ENCODE measurements at regions not wholly inside any gene's neighbourhood (a gene's known extent, or its start where the extent isn't known, plus 50 kb on each side); places are given as distances from the start of the nearest gene placed in this dataset.
A peak's percentile ranks its signal among the peaks of the same experiment; 100 is the strongest.

- TF ChIP-seq CTCF (conservative IDR thresholded peaks at IDR 0.05; ENCODE audit: low read depth in 2 of 2): no peak
- TF ChIP-seq CREB1 (CRISPR knock-in tag; IDR thresholded peaks at IDR 0.05; ENCODE audit: low read depth): no peak
Observed at GRCh38 chr3:147256739-147257138, 149.6 kb downstream of the ZIC4 start (continued).

- no peaks in the 10 kb centered on the region for H3K9me2 ChIP-seq (ENCODE audit: insufficient read depth)
- H3K79me2 ChIP-seq (replicated peaks; ENCODE audit: insufficient read depth): no peaks in the 10 kb centered on the region
- no peak overlapping the region for H3K27ac ChIP-seq (ENCODE audit: low read depth)
- DNase-seq (ENCODE audit: low spot score) (no peak), ATAC-seq (no peak)
- H3K4me1 ChIP-seq (ENCODE audit: insufficient read depth): no peaks in the 10 kb centered on the region
- H4K20me1 ChIP-seq (replicated peaks; ENCODE audit: insufficient read depth): no peaks in the 10 kb centered on the region
- Mint-ChIP-seq H3K4me1 (peaks cover 10% of the 10 kb centered on the region; the same call in 2 of the 3 replicates), H3K4me3 (no peak overlapping the region), H3K27ac (0 out of 2 replicates have a peak overlapping the region, but pooled peaks have one; percentile 15), H3K36me3 (ENCODE audit: low read depth) (no peaks in the 10 kb centered on the region), H3K27me3 (ENCODE audit: insufficient read depth, low read depth, poor library complexity) (no peaks in the 10 kb centered on the region), H3K9me3 (no peaks in the 10 kb centered on the region)
- H3K4me3 ChIP-seq: no peak overlapping the region
- H2AFZ ChIP-seq: 0 out of 2 replicates have a peak overlapping the region, but pooled peaks have one; percentile 48
- H3K36me3 ChIP-seq (ENCODE audit: insufficient read depth): no peaks in the 10 kb centered on the region
- no peaks in the 10 kb centered on the region for H3K27me3 ChIP-seq (ENCODE audit: insufficient read depth)
- H3K4me2 ChIP-seq: no peak overlapping the region
- H3F3A ChIP-seq (replicated peaks; ENCODE audit: low read depth): no peaks in the 10 kb centered on the region
- TF ChIP-seq NANOG (IDR thresholded peaks at IDR 0.05; ENCODE audit: borderline replicate concordance) (no peak), STAT1 (IDR thresholded peaks at IDR 0.05; ENCODE audit: unreplicated experiment) (no peak), ZNF462 (CRISPR knock-in tag; IDR thresholded peaks at IDR 0.05) (no peak), ZNF331 (CRISPR knock-in tag; IDR thresholded peaks at IDR 0.05; ENCODE audit: low read depth) (no peak), EZH2phosphoT487 (IDR thresholded peaks at IDR 0.05; ENCODE audit: unreplicated experiment) (no peak), CREB1 (CRISPR knock-in tag; IDR thresholded peaks at IDR 0.05; ENCODE audit: low read depth) (no peak), ZNF114 (CRISPR knock-in tag; IDR thresholded peaks at IDR 0.05) (no peak), ETS1 (IDR thresholded peaks at IDR 0.05) (no peak), REST (IDR thresholded peaks at IDR 0.05; ENCODE audit: unreplicated experiment) (no peak), POLR2AphosphoS5 (IDR thresholded peaks at IDR 0.05; ENCODE audit: low read depth) (no peak), EZH2 (IDR thresholded peaks at IDR 0.05; ENCODE audit: low read depth, unreplicated experiment) (no peak), JUNB (IDR thresholded peaks at IDR 0.05; ENCODE audit: unreplicated experiment) (no peak)
Observed at GRCh38 chr3:147246906-147247305, 159.4 kb downstream of the ZIC4 start.
